K562 (cell line): ENCODE measurements at regions not wholly inside any gene's neighbourhood (a gene's known extent, or its start where the extent isn't known, plus 50 kb on each side); places are given as distances from the start of the nearest gene placed in this dataset.

Source experiments
- ATAC-seq: fragments of 200-7000 bp; cut with Tn5 transposase; 3 replicates; pipeline ENCODE4 v1.9.1; 2020; ENCODE audit warnings: moderate library complexity
- BruUV-seq: library from RNA; stranded (reverse); fragments of 400-500 nt; replicated peaks from 2 replicates; lab custom pipeline; 2021; lab: Mats Ljungman, UMichigan
- CTCF ChIA-PET: fragments of 300-600 bp; formaldehyde crosslinking; extraction: SDS; loops from one replicate; lab custom pipeline; 2021; ENCODE audit warnings: low intra/inter-chr PET ratio; lab: Yijun Ruan, JAX
- POLR2A ChIA-PET: fragments of 300-600, 350-650 bp; sonication (Branson Sonifier 250); formaldehyde crosslinking; extraction: SDS; loops from one replicate; lab custom pipeline; 2021; ENCODE audit warnings: antibody characterized with exemption, inconsistent platforms; lab: Yijun Ruan, JAX
- DNase-seq, 4 experiments: peaks; one replicate each; pipeline versions ENCODE4 v3.0.0 to v3.0.0-alpha.2; 2011 to 2018; ENCODE audit warnings: low spot score in 3 of 4, mixed read lengths in 3 of 4; ENCODE audit errors: extremely low read depth in 1 of 4
- FAIRE-seq: peaks from 2 replicates; lab custom pipeline; 2011; peaks lifted over from hg19 to GRCh38; lab: Jason Lieb, UNC
- H2AFZ ChIP-seq: 2 replicates; pipeline ENCODE4 v1.6.0; 2011; ENCODE audit warnings: low read depth, low read length, control low read depth, inconsistent platforms
- H3K27ac ChIP-seq: fragments of 200-600 bp; 3 replicates; pipeline ENCODE4 v1.8.0; 2011; ENCODE audit warnings: low read depth, mild to moderate bottlenecking, control low read depth, inconsistent platforms, low read length, moderate library complexity, mixed read lengths; ENCODE audit errors: extremely low read depth
- H3K27me3 ChIP-seq, 2 experiments: fragments of 300-600 bp in 1 of 2; 2 replicates in 1 of 2; 3 replicates in 1 of 2; pipeline versions ENCODE4 v1.6.0 to v1.8.0; 2011; ENCODE audit warnings: inconsistent platforms in 2 of 2, low read length in 2 of 2, mild to moderate bottlenecking in 1 of 2, mixed read lengths in 1 of 2, moderate library complexity in 1 of 2; ENCODE audit not compliant: control insufficient read depth in 2 of 2, insufficient read depth in 2 of 2
- H3K36me3 ChIP-seq: fragments of 300-600 bp; 3 replicates; pipeline ENCODE4 v1.8.0; 2011; ENCODE audit warnings: mild to moderate bottlenecking, low read length, inconsistent platforms; ENCODE audit not compliant: control insufficient read depth, insufficient read depth
- H3K4me1 ChIP-seq, 2 experiments: fragments of 200-600 bp in 1 of 2; replicated peaks in 1 of 2; 2 replicates in 1 of 2; 3 replicates in 1 of 2; pipeline versions ENCODE4 v1.5.1 to v1.8.0; 2011; ENCODE audit warnings: inconsistent platforms in 2 of 2, low read length in 2 of 2, mild to moderate bottlenecking in 1 of 2, mixed read lengths in 1 of 2, moderate library complexity in 1 of 2; ENCODE audit not compliant: control insufficient read depth in 2 of 2, insufficient read depth in 2 of 2
- H3K4me2 ChIP-seq: 2 replicates; pipeline ENCODE4 v1.6.1; 2011; ENCODE audit warnings: low read length, control low read depth, inconsistent platforms, mixed read lengths; ENCODE audit not compliant: insufficient read depth
- H3K4me3 ChIP-seq: fragments of 200-600 bp; sonication (generic), shearing (Covaris generic); 2 replicates; pipeline ENCODE4 v1.5.1; 2016; ENCODE audit warnings: control low read depth, inconsistent platforms
- H3K79me2 ChIP-seq: fragments of 200-600 bp; 3 replicates; pipeline ENCODE4 v1.8.0; 2011; ENCODE audit warnings: low read length, inconsistent platforms; ENCODE audit not compliant: control insufficient read depth, insufficient read depth
- H3K9ac ChIP-seq, 2 experiments: 2 replicates each; pipeline versions ENCODE4 v1.6.0 to v1.6.1; 2011; ENCODE audit warnings: low read depth in 2 of 2, low read length in 2 of 2, control low read depth in 1 of 2, inconsistent platforms in 1 of 2, mild to moderate bottlenecking in 1 of 2, mixed read lengths in 1 of 2; ENCODE audit not compliant: insufficient read depth in 1 of 2
- H3K9me1 ChIP-seq: one replicate; pipeline ENCODE4 v1.6.0; 2011; ENCODE audit warnings: inconsistent platforms, mild to moderate bottlenecking, low read length, moderate library complexity; ENCODE audit not compliant: control insufficient read depth, insufficient read depth
- H3K9me3 ChIP-seq: replicated peaks from 2 replicates; pipeline ENCODE4 v1.5.1; 2011; ENCODE audit warnings: low read depth, low read length, inconsistent platforms; ENCODE audit not compliant: control insufficient read depth, insufficient read depth
- H4K20me1 ChIP-seq: replicated peaks from 2 replicates; pipeline ENCODE4 v1.6.1; 2011; ENCODE audit warnings: low read length, inconsistent platforms, mixed read lengths; ENCODE audit not compliant: control insufficient read depth, insufficient read depth
- ARHGAP35 ChIP-seq: fragments of 450-650 bp; IDR thresholded peaks from 2 replicates; pipeline ENCODE4 v1.6.1; 2018; ENCODE audit not compliant: partially characterized antibody
- CHCHD3 ChIP-seq: fragments of 250-450 bp; sonication (Bioruptor Pico); IDR thresholded peaks from 2 replicates; pipeline ENCODE4 v2.1.2; 2022; ENCODE audit warnings: mild to moderate bottlenecking
- DPF2 ChIP-seq: fragments of 450-650 bp; IDR thresholded peaks from 2 replicates; pipeline ENCODE4 v1.6.1; 2016
- ELF4 ChIP-seq: fragments of 450-650 bp; formaldehyde crosslinking; IDR thresholded peaks from 2 replicates; pipeline ENCODE4 v1.4.0; 2022; ENCODE audit warnings: missing genetic modification characterization
- GABPA ChIP-seq: fragments of 200-800 bp; sonication (Bioruptor generic); conservative IDR thresholded peaks from 2 replicates; pipeline ENCODE4 v1.6.1; 2016; ENCODE audit warnings: low read depth, missing genetic modification characterization, missing compliant biosample characterization
- GTF2E2 ChIP-seq: fragments of 200-800 bp; sonication (Bioruptor generic); IDR thresholded peaks from 2 replicates; pipeline ENCODE4 v1.6.1; 2016; ENCODE audit warnings: missing genetic modification characterization, missing compliant biosample characterization
- HDAC2 ChIP-seq: fragments of 450-650 bp; IDR thresholded peaks from 2 replicates; pipeline ENCODE4 v1.6.1; 2016; ENCODE audit warnings: mild to moderate bottlenecking
- SAP30 ChIP-seq: fragments of 200-600 bp; sonication (generic); IDR thresholded peaks from 2 replicates; pipeline ENCODE4 v1.6.1; 2012; ENCODE audit warnings: borderline replicate concordance, low read depth, mild to moderate bottlenecking, moderate library complexity, low read length, control low read depth, inconsistent platforms; ENCODE audit not compliant: insufficient read depth, poor library complexity, severe bottlenecking
- SREBF1 ChIP-seq: fragments of 150-350 bp; IDR thresholded peaks from 2 replicates; pipeline ENCODE4 v1.6.1; 2014; ENCODE audit warnings: antibody characterized with exemption, low read depth, low read length, borderline replicate concordance
- WHSC1 ChIP-seq: IDR thresholded peaks from one replicate; pipeline ENCODE4 v1.6.1; 2012; ENCODE audit warnings: low read length, control low read depth, inconsistent platforms
- ZBTB17 ChIP-seq: fragments of 450-650 bp; formaldehyde crosslinking; IDR thresholded peaks from 2 replicates; pipeline ENCODE4 v1.4.0; 2020; ENCODE audit warnings: mild to moderate bottlenecking
- ZNF140 ChIP-seq: fragments of 250-450 bp; sonication (Bioruptor Pico); IDR thresholded peaks from 2 replicates; pipeline ENCODE4 v1.8.0; 2021; ENCODE audit warnings: moderate library complexity, mild to moderate bottlenecking, inconsistent platforms
- ZNF175 ChIP-seq: fragments of 200-800 bp; sonication (Bioruptor generic); IDR thresholded peaks from 2 replicates; pipeline ENCODE4 v1.6.1; 2016; ENCODE audit warnings: low read depth, mild to moderate bottlenecking, missing genetic modification characterization, missing compliant biosample characterization
- ZNF184 ChIP-seq: sonication (generic); formaldehyde crosslinking; IDR thresholded peaks from 2 replicates; pipeline ENCODE4 v1.5.0; 2020; ENCODE audit warnings: missing genetic modification reagents
- ZZZ3 ChIP-seq: fragments of 450-650 bp; IDR thresholded peaks from 2 replicates; pipeline ENCODE4 v1.6.1; 2016; ENCODE audit warnings: antibody characterized with exemption, mild to moderate bottlenecking, moderate library complexity
- WGBS: fragments of 100-300 bp; shearing (Covaris generic); methylation state at CpG from one replicate; pipeline ENCODE4 v1.1.6; 2016; ENCODE audit warnings: low coverage, mixed read lengths; ENCODE audit not compliant: insufficient coverage; ENCODE audit errors: missing lambda C conversion rate; 5-methylcytosine and 5-hydroxymethylcytosine counted together
- in situ Hi-C: fragments of 300-500 bp; cut with MboI; formaldehyde crosslinking; loops from 4 replicates; pipeline ENCODE4 v1.15.0; 2018; ENCODE audit warnings: inconsistent platforms, mixed read lengths
- intact Hi-C: fragments of 100-400 bp; cut with micrococcal nuclease; formaldehyde crosslinking; loops from 2 replicates; pipeline ENCODE4 v1.14.2; 2022
- TF ChIP-seq, protein P1 (sequence below): fragments of 250-450 bp; sonication (Bioruptor Pico); IDR thresholded peaks from 2 replicates; pipeline ENCODE4 v1.5.0; 2021; ENCODE audit warnings: mild to moderate bottlenecking, borderline replicate concordance
- TF ChIP-seq, protein P2 (sequence below): fragments of 200-800 bp; sonication (Bioruptor generic); IDR thresholded peaks from 2 replicates; pipeline ENCODE4 v1.6.1; 2016; ENCODE audit warnings: missing genetic modification characterization, missing compliant biosample characterization

GRCh38 chr5:30099634-30100033, 1093.9 kb upstream of the CDH6 start:
- intact Hi-C loops (no loop called here), in situ Hi-C loops (no loop called here)
- no peaks in the 10 kb centered on the region for H3K27me3 ChIP-seq
- H3K9me3 ChIP-seq, result no peaks in the 10 kb centered on the region
- H3K79me2 ChIP-seq, result no peaks in the 10 kb centered on the region
- no peak overlapping the region for H3K27ac ChIP-seq
- CTCF ChIA-PET, result no interaction called here
- WGBS, result 12% methylated on average over 5 of the region's 5 CpGs
- FAIRE-seq, result no peak
- DNase-seq, result no peak
- no peak overlapping the region for H3K4me3 ChIP-seq
- no peaks in the 10 kb centered on the region for H3K9me1 ChIP-seq
- no peaks in the 10 kb centered on the region for H3K36me3 ChIP-seq
- BruUV-seq, result no TSS peak
- no peaks in the 10 kb centered on the region for H4K20me1 ChIP-seq
- no peak overlapping the region for H3K4me2 ChIP-seq
- no peak overlapping the region for H3K9ac ChIP-seq
- H3K4me1 ChIP-seq, result no peaks in the 10 kb centered on the region
- POLR2A ChIA-PET, result no interaction called here
- TF ChIP-seq, protein P1, sequence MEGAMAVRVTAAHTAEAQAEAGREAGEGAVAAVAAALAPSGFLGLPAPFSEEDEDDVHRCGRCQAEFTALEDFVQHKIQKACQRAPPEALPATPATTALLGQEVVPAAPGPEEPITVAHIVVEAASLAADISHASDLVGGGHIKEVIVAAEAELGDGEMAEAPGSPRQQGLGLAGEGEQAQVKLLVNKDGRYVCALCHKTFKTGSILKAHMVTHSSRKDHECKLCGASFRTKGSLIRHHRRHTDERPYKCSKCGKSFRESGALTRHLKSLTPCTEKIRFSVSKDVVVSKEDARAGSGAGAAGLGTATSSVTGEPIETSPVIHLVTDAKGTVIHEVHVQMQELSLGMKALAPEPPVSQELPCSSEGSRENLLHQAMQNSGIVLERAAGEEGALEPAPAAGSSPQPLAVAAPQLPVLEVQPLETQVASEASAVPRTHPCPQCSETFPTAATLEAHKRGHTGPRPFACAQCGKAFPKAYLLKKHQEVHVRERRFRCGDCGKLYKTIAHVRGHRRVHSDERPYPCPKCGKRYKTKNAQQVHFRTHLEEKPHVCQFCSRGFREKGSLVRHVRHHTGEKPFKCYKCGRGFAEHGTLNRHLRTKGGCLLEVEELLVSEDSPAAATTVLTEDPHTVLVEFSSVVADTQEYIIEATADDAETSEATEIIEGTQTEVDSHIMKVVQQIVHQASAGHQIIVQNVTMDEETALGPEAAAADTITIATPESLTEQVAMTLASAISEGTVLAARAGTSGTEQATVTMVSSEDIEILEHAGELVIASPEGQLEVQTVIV (CRISPR knock-in tag), result no peak
- TF ChIP-seq HDAC2, result no peak
- no peak for TF ChIP-seq SAP30
- TF ChIP-seq ZNF140, result no peak
- no peak for TF ChIP-seq GABPA (tag)
- TF ChIP-seq CHCHD3 (CRISPR knock-in tag), result no peak
- TF ChIP-seq, protein P2, sequence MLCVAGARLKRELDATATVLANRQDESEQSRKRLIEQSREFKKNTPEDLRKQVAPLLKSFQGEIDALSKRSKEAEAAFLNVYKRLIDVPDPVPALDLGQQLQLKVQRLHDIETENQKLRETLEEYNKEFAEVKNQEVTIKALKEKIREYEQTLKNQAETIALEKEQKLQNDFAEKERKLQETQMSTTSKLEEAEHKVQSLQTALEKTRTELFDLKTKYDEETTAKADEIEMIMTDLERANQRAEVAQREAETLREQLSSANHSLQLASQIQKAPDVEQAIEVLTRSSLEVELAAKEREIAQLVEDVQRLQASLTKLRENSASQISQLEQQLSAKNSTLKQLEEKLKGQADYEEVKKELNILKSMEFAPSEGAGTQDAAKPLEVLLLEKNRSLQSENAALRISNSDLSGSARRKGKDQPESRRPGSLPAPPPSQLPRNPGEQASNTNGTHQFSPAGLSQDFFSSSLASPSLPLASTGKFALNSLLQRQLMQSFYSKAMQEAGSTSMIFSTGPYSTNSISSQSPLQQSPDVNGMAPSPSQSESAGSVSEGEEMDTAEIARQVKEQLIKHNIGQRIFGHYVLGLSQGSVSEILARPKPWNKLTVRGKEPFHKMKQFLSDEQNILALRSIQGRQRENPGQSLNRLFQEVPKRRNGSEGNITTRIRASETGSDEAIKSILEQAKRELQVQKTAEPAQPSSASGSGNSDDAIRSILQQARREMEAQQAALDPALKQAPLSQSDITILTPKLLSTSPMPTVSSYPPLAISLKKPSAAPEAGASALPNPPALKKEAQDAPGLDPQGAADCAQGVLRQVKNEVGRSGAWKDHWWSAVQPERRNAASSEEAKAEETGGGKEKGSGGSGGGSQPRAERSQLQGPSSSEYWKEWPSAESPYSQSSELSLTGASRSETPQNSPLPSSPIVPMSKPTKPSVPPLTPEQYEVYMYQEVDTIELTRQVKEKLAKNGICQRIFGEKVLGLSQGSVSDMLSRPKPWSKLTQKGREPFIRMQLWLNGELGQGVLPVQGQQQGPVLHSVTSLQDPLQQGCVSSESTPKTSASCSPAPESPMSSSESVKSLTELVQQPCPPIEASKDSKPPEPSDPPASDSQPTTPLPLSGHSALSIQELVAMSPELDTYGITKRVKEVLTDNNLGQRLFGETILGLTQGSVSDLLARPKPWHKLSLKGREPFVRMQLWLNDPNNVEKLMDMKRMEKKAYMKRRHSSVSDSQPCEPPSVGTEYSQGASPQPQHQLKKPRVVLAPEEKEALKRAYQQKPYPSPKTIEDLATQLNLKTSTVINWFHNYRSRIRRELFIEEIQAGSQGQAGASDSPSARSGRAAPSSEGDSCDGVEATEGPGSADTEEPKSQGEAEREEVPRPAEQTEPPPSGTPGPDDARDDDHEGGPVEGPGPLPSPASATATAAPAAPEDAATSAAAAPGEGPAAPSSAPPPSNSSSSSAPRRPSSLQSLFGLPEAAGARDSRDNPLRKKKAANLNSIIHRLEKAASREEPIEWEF (CRISPR knock-in tag), result no peak
- no peak for TF ChIP-seq ELF4 (CRISPR knock-in tag)
- TF ChIP-seq ZZZ3, result no peak
- no peak for TF ChIP-seq SREBF1
- no peak for TF ChIP-seq WHSC1
- no peak for TF ChIP-seq ZNF175 (CRISPR knock-in tag)
- no peak for TF ChIP-seq ARHGAP35
- TF ChIP-seq ZBTB17 (CRISPR knock-in tag), result no peak
- TF ChIP-seq ZNF184 (CRISPR knock-in tag), result no peak
- TF ChIP-seq GTF2E2 (tag), result no peak
- TF ChIP-seq DPF2, result no peak
- ATAC-seq, result no peak
- H2AFZ ChIP-seq, result no peak overlapping the region
